ES-I3 (cell line): ENCODE measurements at regions not wholly inside any gene's neighbourhood (a gene's known extent, or its start where the extent isn't known, plus 50 kb on each side); places are given as distances from the start of the nearest gene placed in this dataset.

Experiments
- H3K36me3 ChIP-seq: 2 replicates; pipeline ENCODE4 v1.6.1; 2013; ENCODE audit warnings: mild to moderate bottlenecking, low read length, control low read depth, moderate library complexity; ENCODE audit not compliant: insufficient read depth
- H3K4me1 ChIP-seq: 2 replicates; pipeline ENCODE4 v1.6.1; 2013; ENCODE audit warnings: mild to moderate bottlenecking, control low read depth, low read length; ENCODE audit not compliant: insufficient read depth
- H3K9ac ChIP-seq: 2 replicates; pipeline ENCODE4 v1.6.1; 2013; ENCODE audit warnings: low read depth, mild to moderate bottlenecking, low read length, moderate library complexity
- H3K9me3 ChIP-seq: 2 replicates; pipeline ENCODE4 v1.6.1; 2013; ENCODE audit warnings: mild to moderate bottlenecking, low read length, moderate library complexity; ENCODE audit not compliant: control insufficient read depth, insufficient read depth

- Histone ChIP-seq H3K9ac (no peak overlapping the region), H3K36me3 (no peaks in the 10 kb centered on the region), H3K9me3 (no peaks in the 10 kb centered on the region), H3K4me1 (no peaks in the 10 kb centered on the region)
Measured at GRCh38 chr13:76637641-76638141, 248.5 kb downstream of the KCTD12 start.

GRCh38 chr13:76636829-76637228 lies 249.4 kb downstream of the KCTD12 start:
- Histone ChIP-seq H3K9ac (no peak overlapping the region), H3K36me3 (no peaks in the 10 kb centered on the region), H3K4me1 (no peaks in the 10 kb centered on the region), H3K9me3 (no peaks in the 10 kb centered on the region)

GRCh38 chr13:76635232-76636230 lies 250.7 kb downstream of the KCTD12 start:
- Histone ChIP-seq H3K4me1 (no peaks in the 10 kb centered on the region), H3K36me3 (no peaks in the 10 kb centered on the region), H3K9me3 (no peaks in the 10 kb centered on the region), H3K9ac (no peak overlapping the region)

GRCh38 chr13:76634431-76635191 lies 251.6 kb downstream of the KCTD12 start:
- no peaks in the 10 kb centered on the region for H3K4me1 ChIP-seq
- no peaks in the 10 kb centered on the region for H3K9me3 ChIP-seq
- no peaks in the 10 kb centered on the region for H3K36me3 ChIP-seq
- no peak overlapping the region for H3K9ac ChIP-seq

- H3K9ac ChIP-seq, result no peak overlapping the region
- no peaks in the 10 kb centered on the region for H3K4me1 ChIP-seq
- H3K36me3 ChIP-seq, result no peaks in the 10 kb centered on the region
- H3K9me3 ChIP-seq, result no peaks in the 10 kb centered on the region
Measured at GRCh38 chr13:76632401-76633044, 253.7 kb downstream of the KCTD12 start.

- Histone ChIP-seq H3K9me3 (no peaks in the 10 kb centered on the region; the same call in 1 of the 2 replicates), H3K36me3 (no peaks in the 10 kb centered on the region), H3K4me1 (no peaks in the 10 kb centered on the region), H3K9ac (no peak overlapping the region)
Measured at GRCh38 chr13:76630629-76631230, 255.5 kb downstream of the KCTD12 start.

GRCh38 chr13:76622315-76623040 lies 263.7 kb downstream of the KCTD12 start:
- no peaks in the 10 kb centered on the region for H3K4me1 ChIP-seq
- peaks cover 2% of the 10 kb centered on the region for H3K9me3 ChIP-seq
- no peaks in the 10 kb centered on the region for H3K36me3 ChIP-seq
- H3K9ac ChIP-seq, result no peak overlapping the region

GRCh38 chr13:76621705-76622104 lies 264.5 kb downstream of the KCTD12 start:
- no peaks in the 10 kb centered on the region for H3K36me3 ChIP-seq
- H3K9ac ChIP-seq, result no peak overlapping the region
- peaks cover 2% of the 10 kb centered on the region; the same call in 1 of the 2 replicates for H3K9me3 ChIP-seq
- H3K4me1 ChIP-seq, result no peaks in the 10 kb centered on the region

- Histone ChIP-seq H3K4me1 (no peaks in the 10 kb centered on the region), H3K9ac (no peak overlapping the region), H3K36me3 (no peaks in the 10 kb centered on the region), H3K9me3 (peaks cover 2% of the 10 kb centered on the region; the same call in 1 of the 2 replicates)
Measured at GRCh38 chr13:76620036-76620435, 266.2 kb downstream of the KCTD12 start.

- H3K9ac ChIP-seq, result no peak overlapping the region
- no peaks in the 10 kb centered on the region for H3K4me1 ChIP-seq
- H3K36me3 ChIP-seq, result no peaks in the 10 kb centered on the region
- H3K9me3 ChIP-seq, result peaks cover 2% of the 10 kb centered on the region; the same call in 1 of the 2 replicates
Measured at GRCh38 chr13:76619631-76620030, 266.6 kb downstream of the KCTD12 start.

GRCh38 chr13:76610819-76611415 lies 275.3 kb downstream of the KCTD12 start:
- Histone ChIP-seq H3K36me3 (no peaks in the 10 kb centered on the region), H3K9me3 (no peaks in the 10 kb centered on the region), H3K9ac (no peak overlapping the region), H3K4me1 (no peaks in the 10 kb centered on the region)

GRCh38 chr13:76609643-76610042 lies 276.6 kb downstream of the KCTD12 start:
- H3K4me1 ChIP-seq, result no peaks in the 10 kb centered on the region
- no peaks in the 10 kb centered on the region for H3K9me3 ChIP-seq

GRCh38 chr13:76607866-76608265 lies 278.3 kb downstream of the KCTD12 start:
- Histone ChIP-seq H3K9ac (no peak overlapping the region), H3K9me3 (no peaks in the 10 kb centered on the region), H3K4me1 (no peaks in the 10 kb centered on the region), H3K36me3 (no peaks in the 10 kb centered on the region)

More at GRCh38 chr13:76609643-76610042, 276.6 kb downstream of the KCTD12 start:
- H3K9ac ChIP-seq, result no peak overlapping the region
- H3K36me3 ChIP-seq, result no peaks in the 10 kb centered on the region
